ENCODE measurements at regions not wholly inside any gene's neighbourhood (a gene's known extent, or its start where the extent isn't known, plus 50 kb on each side); places are given as distances from the start of the nearest gene placed in this dataset.
"Not testable (repeated sequence)": the region's sequence is repeated elsewhere in the genome, so short reads cannot be mapped to it uniquely, and the experiment has no call there.

GRCh38 chr12:54799966-54800365 lies 54.4 kb upstream of the MUCL1 start:
- H3K4me3 ChIP-seq (ENCODE audit: low read depth, low read length); DNase-seq (ENCODE audit: low read depth): not testable (repeated sequence)

- no peak overlapping the region for H3K4me3 ChIP-seq (ENCODE audit: low read depth, low read length)
- DNase-seq (ENCODE audit: low read depth), result no peak
Measured at GRCh38 chr12:54798651-54799050, 55.7 kb upstream of the MUCL1 start.

- no peak for DNase-seq (ENCODE audit: low read depth)
- H3K4me3 ChIP-seq (ENCODE audit: low read depth, low read length), result no peak overlapping the region
Measured at GRCh38 chr12:54796991-54797390, 57.3 kb upstream of the MUCL1 start.

- no peak for DNase-seq (ENCODE audit: low read depth)
- no peak overlapping the region for H3K4me3 ChIP-seq (ENCODE audit: low read depth, low read length)
Measured at GRCh38 chr12:54795644-54796043, 58.7 kb upstream of the MUCL1 start.

GRCh38 chr12:54786081-54786480 lies 68.2 kb upstream of the MUCL1 start:
- no peak for DNase-seq (ENCODE audit: low read depth)
- no peak overlapping the region for H3K4me3 ChIP-seq (ENCODE audit: low read depth, low read length)

GRCh38 chr12:54784115-54784514 lies 70.2 kb upstream of the MUCL1 start:
- no peak for DNase-seq (ENCODE audit: low read depth)
- no peak overlapping the region for H3K4me3 ChIP-seq (ENCODE audit: low read depth, low read length)

GRCh38 chr12:54777031-54777430 lies 77.3 kb upstream of the MUCL1 start:
- not testable (repeated sequence) for H3K4me3 ChIP-seq (ENCODE audit: low read depth, low read length); DNase-seq (ENCODE audit: low read depth)

- no peak for DNase-seq (ENCODE audit: low read depth)
- no peak overlapping the region for H3K4me3 ChIP-seq (ENCODE audit: low read depth, low read length)
Measured at GRCh38 chr12:54773593-54773992, 80.7 kb upstream of the MUCL1 start.

GRCh38 chr12:54765652-54766051 lies 88.7 kb upstream of the MUCL1 start:
- H3K4me3 ChIP-seq (ENCODE audit: low read depth, low read length), result no peak overlapping the region
- no peak for DNase-seq (ENCODE audit: low read depth)

- DNase-seq (ENCODE audit: low read depth), result no peak
- no peak overlapping the region for H3K4me3 ChIP-seq (ENCODE audit: low read depth, low read length)
Measured at GRCh38 chr12:54762390-54762789, 91.9 kb upstream of the MUCL1 start.

GRCh38 chr12:54759751-54760150 lies 94.6 kb upstream of the MUCL1 start:
- DNase-seq (ENCODE audit: low read depth), result peak; percentile 1
- no peak overlapping the region for H3K4me3 ChIP-seq (ENCODE audit: low read depth, low read length)

- no peak overlapping the region for H3K4me3 ChIP-seq (ENCODE audit: low read depth, low read length)
- no peak for DNase-seq (ENCODE audit: low read depth)
Measured at GRCh38 chr12:54751493-54751892, 102.8 kb upstream of the MUCL1 start.

GRCh38 chr12:54749191-54749818 lies 101.1 kb upstream of the DCD start:
- H3K4me3 ChIP-seq (ENCODE audit: low read depth, low read length), result no peak overlapping the region
- DNase-seq (ENCODE audit: low read depth), result peak; percentile 10

- no peak for DNase-seq (ENCODE audit: low read depth)
- H3K4me3 ChIP-seq (ENCODE audit: low read depth, low read length), result no peak overlapping the region
Measured at GRCh38 chr12:54744590-54744989, 96.4 kb upstream of the DCD start.

GRCh38 chr12:54740882-54741281 lies 92.7 kb upstream of the DCD start:
- no peak for DNase-seq (ENCODE audit: low read depth)

GRCh38 chr12:54736549-54736948 lies 88.4 kb upstream of the DCD start:
- DNase-seq (ENCODE audit: low read depth), result no peak

More at GRCh38 chr12:54740882-54741281, 92.7 kb upstream of the DCD start:
- H3K4me3 ChIP-seq (ENCODE audit: low read depth, low read length), result no peak overlapping the region

GRCh38 chr12:54734196-54734950 lies 86.2 kb upstream of the DCD start:
- DNase-seq (ENCODE audit: low read depth), result no peak
- H3K4me3 ChIP-seq (ENCODE audit: low read depth, low read length), result no peak overlapping the region

More at GRCh38 chr12:54736549-54736948, 88.4 kb upstream of the DCD start:
- no peak overlapping the region for H3K4me3 ChIP-seq (ENCODE audit: low read depth, low read length)

GRCh38 chr12:54725233-54725843 lies 77.2 kb upstream of the DCD start:
- no peak for DNase-seq (ENCODE audit: low read depth)
- H3K4me3 ChIP-seq (ENCODE audit: low read depth, low read length), result no peak overlapping the region

GRCh38 chr12:54723379-54724256 lies 75.5 kb upstream of the DCD start:
- no peak overlapping the region for H3K4me3 ChIP-seq (ENCODE audit: low read depth, low read length)
- DNase-seq (ENCODE audit: low read depth), result no peak

- H3K4me3 ChIP-seq (ENCODE audit: low read depth, low read length), result no peak overlapping the region
- no peak for DNase-seq (ENCODE audit: low read depth)
Measured at GRCh38 chr12:54721312-54721711, 73.1 kb upstream of the DCD start.

Measured in skeletal muscle cell (primary cell).